HepG2 (cell line): ENCODE measurements at regions not wholly inside any gene's neighbourhood (a gene's known extent, or its start where the extent isn't known, plus 50 kb on each side); places are given as distances from the start of the nearest gene placed in this dataset.

Experiments used
- BORCS8-MEF2B ChIP-seq: sonication (generic); formaldehyde crosslinking; IDR thresholded peaks from 2 replicates; pipeline ENCODE4 v1.8.0; 2022; ENCODE audit warnings: mild to moderate bottlenecking, missing genetic modification reagents
- EZH2 ChIP-seq: conservative IDR thresholded peaks from 2 replicates; pipeline ENCODE4 v1.6.1; 2012; ENCODE audit warnings: mild to moderate bottlenecking, low read depth, low read length, moderate library complexity
- NCOA5 ChIP-seq: sonication (generic); formaldehyde crosslinking; IDR thresholded peaks from 2 replicates; pipeline ENCODE4 v1.4.0; 2020; ENCODE audit warnings: missing genetic modification reagents
- PHB2 ChIP-seq: fragments of 450-650 bp; IDR thresholded peaks from 2 replicates; pipeline ENCODE4 v1.6.1; 2018; ENCODE audit not compliant: partially characterized antibody
- ZNF335 ChIP-seq: sonication (generic); formaldehyde crosslinking; IDR thresholded peaks from 2 replicates; pipeline ENCODE4 v1.4.0; 2020; ENCODE audit warnings: missing genetic modification reagents
- TF ChIP-seq, protein P1 (sequence below): sonication (generic); formaldehyde crosslinking; IDR thresholded peaks from 2 replicates; pipeline ENCODE4 v1.4.0; 2020; ENCODE audit warnings: missing genetic modification reagents
- TF ChIP-seq, protein P2 (sequence below): sonication (generic); formaldehyde crosslinking; conservative IDR thresholded peaks from 2 replicates; pipeline ENCODE4 v1.5.0; 2020; ENCODE audit warnings: missing genetic modification reagents

DNA sequence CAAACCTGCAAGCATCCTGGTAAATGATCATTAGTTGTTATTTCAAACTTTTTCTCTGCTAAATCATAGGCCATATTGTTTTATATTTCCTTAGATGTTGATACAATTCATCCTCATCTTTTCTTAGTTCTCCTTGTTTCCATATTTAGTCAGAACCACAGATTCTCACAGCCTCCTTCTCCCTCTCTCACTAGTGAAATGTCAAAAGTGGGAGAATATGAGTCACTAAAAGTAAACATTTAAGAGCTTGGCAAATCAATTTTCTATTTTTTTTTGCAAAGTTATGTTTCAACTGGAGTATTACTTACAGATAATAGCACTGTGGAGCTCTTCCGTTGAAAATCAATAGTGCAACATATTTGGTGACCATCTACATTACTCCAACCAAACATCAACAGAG is 308.8 kb downstream of the COL11A1 start:
- TF ChIP-seq, protein P1, sequence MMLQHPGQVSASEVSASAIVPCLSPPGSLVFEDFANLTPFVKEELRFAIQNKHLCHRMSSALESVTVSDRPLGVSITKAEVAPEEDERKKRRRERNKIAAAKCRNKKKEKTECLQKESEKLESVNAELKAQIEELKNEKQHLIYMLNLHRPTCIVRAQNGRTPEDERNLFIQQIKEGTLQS = no peak
- TF ChIP-seq, protein P2, sequence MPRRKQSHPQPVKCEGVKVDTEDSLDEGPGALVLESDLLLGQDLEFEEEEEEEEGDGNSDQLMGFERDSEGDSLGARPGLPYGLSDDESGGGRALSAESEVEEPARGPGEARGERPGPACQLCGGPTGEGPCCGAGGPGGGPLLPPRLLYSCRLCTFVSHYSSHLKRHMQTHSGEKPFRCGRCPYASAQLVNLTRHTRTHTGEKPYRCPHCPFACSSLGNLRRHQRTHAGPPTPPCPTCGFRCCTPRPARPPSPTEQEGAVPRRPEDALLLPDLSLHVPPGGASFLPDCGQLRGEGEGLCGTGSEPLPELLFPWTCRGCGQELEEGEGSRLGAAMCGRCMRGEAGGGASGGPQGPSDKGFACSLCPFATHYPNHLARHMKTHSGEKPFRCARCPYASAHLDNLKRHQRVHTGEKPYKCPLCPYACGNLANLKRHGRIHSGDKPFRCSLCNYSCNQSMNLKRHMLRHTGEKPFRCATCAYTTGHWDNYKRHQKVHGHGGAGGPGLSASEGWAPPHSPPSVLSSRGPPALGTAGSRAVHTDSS (CRISPR knock-in tag) = no peak
- TF ChIP-seq BORCS8-MEF2B (CRISPR knock-in tag) (no peak), NCOA5 (no peak), PHB2 (no peak), ZNF335 (CRISPR knock-in tag) (no peak), EZH2 (no peak)
